Smooth muscle cell (in vitro differentiated cells): ENCODE measurements at regions not wholly inside any gene's neighbourhood (a gene's known extent, or its start where the extent isn't known, plus 50 kb on each side); places are given as distances from the start of the nearest gene placed in this dataset.

Experiments
- DNase-seq: peaks from one replicate; lab custom pipeline; 2025; ENCODE audit not compliant: unreplicated experiment; lab: John Stamatoyannopoulos, UW
- H2AFZ ChIP-seq: fragments of 200-600 bp; sonication (generic); 2 replicates; pipeline ENCODE4 v1.6.0; 2016; ENCODE audit warnings: antibody characterized with exemption, low read depth, mild to moderate bottlenecking
- H3F3A ChIP-seq: fragments of 200-600 bp; sonication (generic); 2 replicates; pipeline ENCODE4 v1.6.0; 2017; ENCODE audit warnings: antibody characterized with exemption, low read depth
- H3K27ac ChIP-seq: fragments of 200-600 bp; sonication (generic); 2 replicates; pipeline ENCODE4 v1.5.1; 2016; ENCODE audit warnings: low read depth, mild to moderate bottlenecking
- H3K27me3 ChIP-seq: fragments of 200-600 bp; sonication (generic); 2 replicates; pipeline ENCODE4 v1.6.1; 2016; ENCODE audit warnings: low read depth, mild to moderate bottlenecking
- H3K36me3 ChIP-seq: fragments of 200-600 bp; sonication (generic); 2 replicates; pipeline ENCODE4 v1.5.1; 2016; ENCODE audit warnings: low read depth
- H3K4me1 ChIP-seq: fragments of 200-600 bp; sonication (generic); 2 replicates; pipeline ENCODE4 v1.5.1; 2016; ENCODE audit warnings: low read depth
- H3K4me2 ChIP-seq: fragments of 200-600 bp; sonication (generic); 2 replicates; pipeline ENCODE4 v1.6.0; 2016; ENCODE audit warnings: mild to moderate bottlenecking
- H3K4me3 ChIP-seq: fragments of 200-600 bp; sonication (generic); 2 replicates; pipeline ENCODE4 v1.5.1; 2016; ENCODE audit warnings: mild to moderate bottlenecking
- H3K79me2 ChIP-seq: fragments of 200-600 bp; sonication (generic); 2 replicates; pipeline ENCODE4 v1.6.0; 2016; ENCODE audit warnings: low read depth, mild to moderate bottlenecking
- H3K9ac ChIP-seq: fragments of 200-600 bp; sonication (generic); 2 replicates; pipeline ENCODE4 v1.6.0; 2016; ENCODE audit warnings: low read depth
- H3K9me3 ChIP-seq: fragments of 200-600 bp; sonication (generic); replicated peaks from 2 replicates; pipeline ENCODE4 v1.5.1; 2016; ENCODE audit warnings: low read depth
- H4K20me1 ChIP-seq: fragments of 200-600 bp; sonication (generic); 2 replicates; pipeline ENCODE4 v1.6.0; 2016; ENCODE audit warnings: low read depth
- CTCF ChIP-seq: fragments of 200-600 bp; sonication (generic); IDR thresholded peaks from 2 replicates; pipeline ENCODE4 v1.5.1; 2017; ENCODE audit warnings: borderline replicate concordance, mild to moderate bottlenecking, antibody characterized with exemption; ENCODE audit not compliant: insufficient read depth, poor library complexity, severe bottlenecking
- WGBS: methylation state at CpG from one replicate; pipeline ENCODE4 v1.1.7; 2016; ENCODE audit warnings: low lambda C conversion rate; 5-methylcytosine and 5-hydroxymethylcytosine counted together

GRCh38 chr1:38125837-38126520 is 79.4 kb upstream of the POU3F1 start:
- H3K9ac ChIP-seq, result peak overlapping the region; percentile 10
- H2AFZ ChIP-seq, result no peak overlapping the region
- TF ChIP-seq CTCF, result no peak
- H3F3A ChIP-seq, result no peaks in the 10 kb centered on the region
- no peaks in the 10 kb centered on the region for H3K79me2 ChIP-seq
- no peaks in the 10 kb centered on the region for H3K9me3 ChIP-seq
- no peak overlapping the region for H3K4me3 ChIP-seq
- peak overlapping the region; percentile 71 for H3K27ac ChIP-seq
- H3K27me3 ChIP-seq, result no peaks in the 10 kb centered on the region
- H4K20me1 ChIP-seq, result no peaks in the 10 kb centered on the region
- DNase-seq, result no peak
- WGBS, result 58% methylated on average over 15 of the region's 21 CpGs
- no peaks in the 10 kb centered on the region for H3K36me3 ChIP-seq
- peaks cover 12% of the 10 kb centered on the region for H3K4me1 ChIP-seq
- H3K4me2 ChIP-seq, result no peak overlapping the region

- H3F3A ChIP-seq, result no peaks in the 10 kb centered on the region
- H3K9me3 ChIP-seq, result no peaks in the 10 kb centered on the region
- 79% methylated on average over 4 of the region's 5 CpGs for WGBS
- H3K4me3 ChIP-seq, result no peak overlapping the region
- peaks cover 4% of the 10 kb centered on the region for H3K4me1 ChIP-seq
- no peak overlapping the region for H3K4me2 ChIP-seq
- H4K20me1 ChIP-seq, result no peaks in the 10 kb centered on the region
- H2AFZ ChIP-seq, result no peak overlapping the region
- no peak overlapping the region for H3K9ac ChIP-seq
- no peak for TF ChIP-seq CTCF
- H3K79me2 ChIP-seq, result no peaks in the 10 kb centered on the region
- DNase-seq, result no peak
- H3K27ac ChIP-seq, result peak overlapping the region; percentile 71
- H3K27me3 ChIP-seq, result no peaks in the 10 kb centered on the region
- no peaks in the 10 kb centered on the region for H3K36me3 ChIP-seq
Observed at GRCh38 chr1:38125016-38125415, 78.4 kb upstream of the POU3F1 start.

GRCh38 chr1:38123356-38124135 is 77.0 kb upstream of the POU3F1 start:
- H2AFZ ChIP-seq, result no peak overlapping the region
- WGBS, result 20% methylated on average over 19 of the region's 19 CpGs
- no peaks in the 10 kb centered on the region for H4K20me1 ChIP-seq
- no peaks in the 10 kb centered on the region for H3K27me3 ChIP-seq
- H3K27ac ChIP-seq, result peak overlapping the region; percentile 71
- no peak for TF ChIP-seq CTCF
- H3K9me3 ChIP-seq, result no peaks in the 10 kb centered on the region
- no peaks in the 10 kb centered on the region for H3F3A ChIP-seq
- no peaks in the 10 kb centered on the region for H3K36me3 ChIP-seq
- H3K79me2 ChIP-seq, result no peaks in the 10 kb centered on the region
- no peaks in the 10 kb centered on the region for H3K4me1 ChIP-seq
- H3K9ac ChIP-seq, result peak overlapping the region; percentile 34
- no peak overlapping the region for H3K4me3 ChIP-seq
- peak overlapping the region; percentile 47 for H3K4me2 ChIP-seq
- no peak for DNase-seq
